Ovary (tissue), 3 donors: ENCODE measurements at regions not wholly inside any gene's neighbourhood (a gene's known extent, or its start where the extent isn't known, plus 50 kb on each side); places are given as distances from the start of the nearest gene placed in this dataset.

Source experiments
- EP300 ChIP-seq: sonication (generic); formaldehyde crosslinking; IDR thresholded peaks from one replicate; pipeline ENCODE4 v1.6.1; 2017; ENCODE audit warnings: antibody characterized with exemption
- POLR2A ChIP-seq: fragments of 450-650 bp; IDR thresholded peaks from one replicate; pipeline ENCODE4 v1.6.1; 2017; ENCODE audit warnings: antibody characterized with exemption, mild to moderate bottlenecking, moderate library complexity
- TF ChIP-seq, protein P1 (sequence below), 3 donors: fragments of 450-650 bp in 2 of 3; fragments of 200-600 bp in 1 of 3; IDR thresholded peaks; one replicate each; pipeline versions ENCODE4 v1.5.1 to v1.8.0; 2016 to 2022; ENCODE audit warnings: antibody characterized with exemption in 3 of 3, mild to moderate bottlenecking in 1 of 3
- donor health status: DM: no; HTN: no; CAD: no.

- TF ChIP-seq POLR2A (no peak), EP300 (no peak)
- TF ChIP-seq, protein P1, sequence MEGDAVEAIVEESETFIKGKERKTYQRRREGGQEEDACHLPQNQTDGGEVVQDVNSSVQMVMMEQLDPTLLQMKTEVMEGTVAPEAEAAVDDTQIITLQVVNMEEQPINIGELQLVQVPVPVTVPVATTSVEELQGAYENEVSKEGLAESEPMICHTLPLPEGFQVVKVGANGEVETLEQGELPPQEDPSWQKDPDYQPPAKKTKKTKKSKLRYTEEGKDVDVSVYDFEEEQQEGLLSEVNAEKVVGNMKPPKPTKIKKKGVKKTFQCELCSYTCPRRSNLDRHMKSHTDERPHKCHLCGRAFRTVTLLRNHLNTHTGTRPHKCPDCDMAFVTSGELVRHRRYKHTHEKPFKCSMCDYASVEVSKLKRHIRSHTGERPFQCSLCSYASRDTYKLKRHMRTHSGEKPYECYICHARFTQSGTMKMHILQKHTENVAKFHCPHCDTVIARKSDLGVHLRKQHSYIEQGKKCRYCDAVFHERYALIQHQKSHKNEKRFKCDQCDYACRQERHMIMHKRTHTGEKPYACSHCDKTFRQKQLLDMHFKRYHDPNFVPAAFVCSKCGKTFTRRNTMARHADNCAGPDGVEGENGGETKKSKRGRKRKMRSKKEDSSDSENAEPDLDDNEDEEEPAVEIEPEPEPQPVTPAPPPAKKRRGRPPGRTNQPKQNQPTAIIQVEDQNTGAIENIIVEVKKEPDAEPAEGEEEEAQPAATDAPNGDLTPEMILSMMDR (IDR thresholded peaks at IDR 0.05): no peak
These were observed 107.9 kb upstream of the FRMD4A start for GRCh38 chr10:14438576-14438975.
